Gastrocnemius medialis (tissue), 4 donors: ENCODE measurements at regions not wholly inside any gene's neighbourhood (a gene's known extent, or its start where the extent isn't known, plus 50 kb on each side); places are given as distances from the start of the nearest gene placed in this dataset.

Source experiments
- ATAC-seq, 2 donors: fragments of 150-250 bp; one replicate each; pipeline ENCODE4 v1.9.1; 2016
- DNase-seq, 2 donors: peaks; one replicate each; pipeline ENCODE4 v3.0.0-alpha.2; 2019
- H3K27ac ChIP-seq, 4 donors: fragments of 200-600 bp; sonication (generic); 1 replicate in 1 of 4; 2 replicates in 3 of 4; pipeline ENCODE4 v1.5.1; 2016 to 2018; ENCODE audit warnings: mild to moderate bottlenecking in 2 of 4, moderate library complexity in 1 of 4
- H3K27me3 ChIP-seq, 3 donors: fragments of 200-600 bp; sonication (generic) in 2 of 3; 1 replicate in 1 of 3; 2 replicates in 2 of 3; pipeline versions ENCODE4 v1.5.1 to v1.6.0; 2016 to 2019; ENCODE audit warnings: mild to moderate bottlenecking in 1 of 3, moderate library complexity in 1 of 3
- H3K36me3 ChIP-seq, 2 donors: fragments of 200-600 bp; sonication (generic) in 1 of 2; one replicate each; pipeline ENCODE4 v1.5.1; 2017 to 2018
- H3K4me1 ChIP-seq, 2 donors: fragments of 200-600 bp; sonication (generic) in 1 of 2; one replicate each; pipeline ENCODE4 v1.5.1; 2016 to 2017; ENCODE audit warnings: mild to moderate bottlenecking in 2 of 2
- H3K4me3 ChIP-seq, 4 donors: fragments of 200-600 bp; sonication (generic) in 3 of 4; 1 replicate in 1 of 4; 2 replicates in 3 of 4; pipeline ENCODE4 v1.5.1; 2016 to 2019; ENCODE audit warnings: mild to moderate bottlenecking in 2 of 4
- H3K9me3 ChIP-seq, 3 donors: fragments of 200-600 bp; sonication (generic) in 2 of 3; 1 replicate in 1 of 3; 2 replicates in 2 of 3; pipeline ENCODE4 v1.5.1; 2016 to 2019
- CTCF ChIP-seq, 5 experiments: fragments of 450-650 bp in 3 of 5; fragments of 200-600 bp in 2 of 5; sonication (generic) in 2 of 5; IDR thresholded peaks in 4 of 5; conservative IDR thresholded peaks in 1 of 5; 1 replicate in 4 of 5; 2 replicates in 1 of 5; pipeline ENCODE4 v1.5.1; 2016 to 2019; ENCODE audit warnings: antibody characterized with exemption in 5 of 5, mild to moderate bottlenecking in 3 of 5, moderate library complexity in 3 of 5
- POLR2A ChIP-seq, 2 donors: fragments of 450-650 bp; IDR thresholded peaks; one replicate each; pipeline ENCODE4 v1.6.1; 2017; ENCODE audit warnings: antibody characterized with exemption in 2 of 2, mild to moderate bottlenecking in 2 of 2, moderate library complexity in 2 of 2
- in situ Hi-C, 4 donors: fragments of 200-750 bp; cut with MboI; loops; one replicate each; pipeline versions ENCODE4 v1.15.0 to v1.8.0; 2017; ENCODE audit warnings: low sequenced_read_pairs in 4 of 4
- intact Hi-C: fragments of 100-400 bp; cut with DNase I; formaldehyde crosslinking; loops from one replicate; pipeline ENCODE4 v1.15.1; 2023; ENCODE audit warnings: low total_unique reads

GRCh38 chr7:82701949-82702348 lies 258.4 kb upstream of the CACNA2D1 start:
- Histone ChIP-seq H3K4me3 (no peak overlapping the region), H3K27me3 (no peaks in the 10 kb centered on the region), H3K4me1 (no peaks in the 10 kb centered on the region), H3K9me3 (no peaks in the 10 kb centered on the region), H3K27ac (no peak overlapping the region), H3K36me3 (no peaks in the 10 kb centered on the region)
- ATAC-seq: no peak
- DNase-seq: no peak
- in situ Hi-C loops (no loop called here), intact Hi-C loops (no loop called here)
- TF ChIP-seq CTCF (IDR thresholded peaks at IDR 0.05 in 4 of 5, conservative IDR thresholded peaks at IDR 0.05 in 1 of 5): no peak
- no peak for TF ChIP-seq POLR2A (IDR thresholded peaks at IDR 0.05)

- Histone ChIP-seq H3K4me3 (no peak overlapping the region), H3K36me3 (no peaks in the 10 kb centered on the region), H3K9me3 (no peaks in the 10 kb centered on the region), H3K4me1 (no peaks in the 10 kb centered on the region), H3K27ac (no peak overlapping the region), H3K27me3 (no peaks in the 10 kb centered on the region)
- in situ Hi-C loops (no loop called here), intact Hi-C loops (no loop called here)
- DNase-seq (no peak), ATAC-seq (no peak)
- TF ChIP-seq POLR2A (IDR thresholded peaks at IDR 0.05) (no peak), CTCF (IDR thresholded peaks at IDR 0.05 in 4 of 5, conservative IDR thresholded peaks at IDR 0.05 in 1 of 5) (no peak)
Observed at GRCh38 chr7:82700741-82701140, 257.2 kb upstream of the CACNA2D1 start.

- no peaks in the 10 kb centered on the region for H3K27me3 ChIP-seq
- TF ChIP-seq CTCF (IDR thresholded peaks at IDR 0.05 in 4 of 5, conservative IDR thresholded peaks at IDR 0.05 in 1 of 5): no peak
- TF ChIP-seq POLR2A (IDR thresholded peaks at IDR 0.05): no peak
- ATAC-seq: no peak
- DNase-seq: no peak
- no peaks in the 10 kb centered on the region for H3K4me1 ChIP-seq
- H3K4me3 ChIP-seq: no peak overlapping the region
- H3K27ac ChIP-seq: no peak overlapping the region
- H3K36me3 ChIP-seq: no peaks in the 10 kb centered on the region
- no peaks in the 10 kb centered on the region for H3K9me3 ChIP-seq
- in situ Hi-C loops (no loop called here), intact Hi-C loops (no loop called here)
Observed at GRCh38 chr7:82699773-82700186, 256.2 kb upstream of the CACNA2D1 start.

GRCh38 chr7:82697897-82698296 lies 254.3 kb upstream of the CACNA2D1 start:
- ATAC-seq: no peak
- intact Hi-C loops (no loop called here), in situ Hi-C loops (no loop called here)
- Histone ChIP-seq H3K27me3 (no peaks in the 10 kb centered on the region), H3K36me3 (no peaks in the 10 kb centered on the region), H3K9me3 (no peaks in the 10 kb centered on the region), H3K4me3 (no peak overlapping the region), H3K4me1 (no peaks in the 10 kb centered on the region), H3K27ac (no peak overlapping the region)
- no peak for TF ChIP-seq CTCF (IDR thresholded peaks at IDR 0.05 in 4 of 5, conservative IDR thresholded peaks at IDR 0.05 in 1 of 5)
- no peak for TF ChIP-seq POLR2A (IDR thresholded peaks at IDR 0.05)
- DNase-seq: no peak

GRCh38 chr7:82696631-82697030 lies 253.1 kb upstream of the CACNA2D1 start:
- no peak for ATAC-seq
- no peaks in the 10 kb centered on the region for H3K4me1 ChIP-seq

More at GRCh38 chr7:82696631-82697030, 253.1 kb upstream of the CACNA2D1 start:
- H3K36me3 ChIP-seq: no peaks in the 10 kb centered on the region
- in situ Hi-C loops (no loop called here), intact Hi-C loops (no loop called here)
- H3K9me3 ChIP-seq: no peaks in the 10 kb centered on the region
- H3K4me3 ChIP-seq: no peak overlapping the region
- TF ChIP-seq CTCF (IDR thresholded peaks at IDR 0.05 in 4 of 5, conservative IDR thresholded peaks at IDR 0.05 in 1 of 5) (no peak), POLR2A (IDR thresholded peaks at IDR 0.05) (no peak)
- no peak for DNase-seq
- no peak overlapping the region for H3K27ac ChIP-seq
- no peaks in the 10 kb centered on the region for H3K27me3 ChIP-seq
